Liver (tissue), 3 donors: ENCODE measurements at regions not wholly inside any gene's neighbourhood (a gene's known extent, or its start where the extent isn't known, plus 50 kb on each side); places are given as distances from the start of the nearest gene placed in this dataset.

ENCODE experiments used
- ATF3 ChIP-seq: IDR thresholded peaks from 2 replicates; pipeline ENCODE4 v1.6.1; 2016; ENCODE audit warnings: antibody characterized with exemption
- CTCF ChIP-seq: fragments of 150-350 bp; IDR thresholded peaks from 2 replicates; pipeline ENCODE4 v1.5.1; 2017; ENCODE audit warnings: improper control_type of control experiment, low read depth, low read length; ENCODE audit not compliant: missing input control
- RAD21 ChIP-seq, 2 donors: IDR thresholded peaks; 2 replicates each; pipeline ENCODE4 v1.6.1; 2016; ENCODE audit warnings: antibody characterized with exemption in 2 of 2, mild to moderate bottlenecking in 2 of 2
- REST ChIP-seq: IDR thresholded peaks from 2 replicates; pipeline ENCODE4 v1.6.1; 2016; ENCODE audit warnings: antibody characterized with exemption, mild to moderate bottlenecking
- ZBTB33 ChIP-seq: IDR thresholded peaks from 2 replicates; pipeline ENCODE4 v1.6.1; 2016; ENCODE audit warnings: antibody characterized with exemption
- donor health status: healthy.
- donor health status: healthy.

- no peak for TF ChIP-seq RAD21 (IDR thresholded peaks at IDR 0.05)
- no peak for TF ChIP-seq CTCF
- TF ChIP-seq ATF3, result no peak
- no peak for TF ChIP-seq ZBTB33
- TF ChIP-seq REST, result no peak
Observed at GRCh38 chr10:111970111-111970510, 213.5 kb downstream of the GPAM start.
